ENCODE measurements at regions not wholly inside any gene's neighbourhood (a gene's known extent, or its start where the extent isn't known, plus 50 kb on each side); places are given as distances from the start of the nearest gene placed in this dataset.

GRCh38 chr9:25224309-25224708 is 453.9 kb downstream of the TUSC1 start:
- no peak overlapping the region for H3K27ac ChIP-seq (ENCODE audit: extremely low read length, insufficient read depth, low read length)
- FAIRE-seq (no peak), ATAC-seq (no peak), DNase-seq (ENCODE audit: low spot score) (no peak)
- in situ Hi-C loops (cut with HindIII; ENCODE audit: extremely low pct_ligation_motif_present, low pct_unique_long_range_greater_than_20kb) (no loop called here), intact Hi-C loops (cut with micrococcal nuclease; ENCODE audit: unreplicated experiment) (no loop called here)
- no peaks in the 10 kb centered on the region for H3K79me2 ChIP-seq (ENCODE audit: insufficient read depth, low read length)
- H3K9ac ChIP-seq (ENCODE audit: insufficient read depth, low read depth, low read length): no peak overlapping the region
- POLR2A ChIA-PET: no interaction called here
- H3K4me1 ChIP-seq (ENCODE audit: insufficient read depth, low read length): no peaks in the 10 kb centered on the region
- WGBS (ENCODE audit: low lambda C conversion rate): 3% methylated on average over 2 of the region's 2 CpGs
- no peak overlapping the region for H3K4me2 ChIP-seq (ENCODE audit: low read depth, low read length)
- H3K27me3 ChIP-seq (ENCODE audit: control insufficient read depth in 1 of 2, insufficient read depth in 2 of 2, low read length in 2 of 2): no peaks in the 10 kb centered on the region
- no peak overlapping the region for H2AFZ ChIP-seq (ENCODE audit: low read length)
- CTCF ChIA-PET (ENCODE audit: low intra/inter-chr PET ratio, low total read pairs): no interaction called here
- TF ChIP-seq ZSCAN30 (CRISPR knock-in tag; IDR thresholded peaks at IDR 0.05): no peak
- TF ChIP-seq ZBTB14 (CRISPR knock-in tag; IDR thresholded peaks at IDR 0.05): no peak
- TF ChIP-seq GATAD1 (CRISPR knock-in tag; IDR thresholded peaks at IDR 0.05): no peak
- TF ChIP-seq PAX8 (CRISPR knock-in tag; IDR thresholded peaks at IDR 0.05; ENCODE audit: borderline replicate concordance): no peak
- no peak for TF ChIP-seq SP5 (CRISPR knock-in tag; IDR thresholded peaks at IDR 0.05; ENCODE audit: borderline replicate concordance, low read depth)
- no peak for TF ChIP-seq FIP1L1 (IDR thresholded peaks at IDR 0.05; ENCODE audit: borderline replicate concordance, insufficient read depth, low read depth, low read length)
- no peak for TF ChIP-seq ZSCAN31 (CRISPR knock-in tag; IDR thresholded peaks at IDR 0.05; ENCODE audit: low read depth)
- no peak for TF ChIP-seq TRIM22 (IDR thresholded peaks at IDR 0.05)
- no peaks in the 10 kb centered on the region for H3K36me3 ChIP-seq (replicated peaks in 1 of 2; ENCODE audit: control insufficient read depth in 1 of 2, insufficient read depth in 2 of 2, low read length in 2 of 2)
- BruUV-seq (replicated peaks): no TSS peak
- no peak overlapping the region for H3K4me3 ChIP-seq (replicated peaks in 1 of 3; ENCODE audit: insufficient read depth in 1 of 3, low read depth in 2 of 3, low read length in 3 of 3)
- H3K9me3 ChIP-seq (ENCODE audit: low read length): peaks cover 11% of the 10 kb centered on the region; the same call in 1 of the 2 replicates
- no peaks in the 10 kb centered on the region for H4K20me1 ChIP-seq (ENCODE audit: insufficient read depth, low read length)

All from HepG2 (cell line).